HG02840 (cell line): ENCODE measurements at regions not wholly inside any gene's neighbourhood (a gene's known extent, or its start where the extent isn't known, plus 50 kb on each side); places are given as distances from the start of the nearest gene placed in this dataset.
A peak's percentile ranks its signal among the peaks of the same experiment; 100 is the strongest.

Experiments used
- ATAC-seq: cut with Tn5 transposase; IDR thresholded peaks from one replicate; pipeline ENCODE4 v1.9.1; 2021; ENCODE audit warnings: mild to moderate bottlenecking, moderate library complexity, moderate number of reproducible peaks; ENCODE audit not compliant: unreplicated experiment, low FRiP score

- ATAC-seq = no peak
Measured at GRCh38 chr7:88700725-88701124, 58.8 kb upstream of the ZNF804B start.

- ATAC-seq = no peak
Measured at GRCh38 chr7:88694207-88694606, 65.3 kb upstream of the ZNF804B start.

- no peak for ATAC-seq
Measured at GRCh38 chr7:88693131-88693530, 66.4 kb upstream of the ZNF804B start.

- no peak for ATAC-seq
Measured at GRCh38 chr7:88692493-88692892, 67.0 kb upstream of the ZNF804B start.

- ATAC-seq = no peak
Measured at GRCh38 chr7:88689821-88690220, 69.7 kb upstream of the ZNF804B start.

GRCh38 chr7:88688222-88688621, 71.3 kb upstream of the ZNF804B start:
- ATAC-seq = no peak

GRCh38 chr7:88686468-88687229, 72.9 kb upstream of the ZNF804B start:
- ATAC-seq = no peak

GRCh38 chr7:88681682-88682081, 77.8 kb upstream of the ZNF804B start:
- ATAC-seq = no peak

GRCh38 chr7:88670536-88670935, 89.0 kb upstream of the ZNF804B start:
- no peak for ATAC-seq

- ATAC-seq = no peak
Measured at GRCh38 chr7:88669913-88670312, 89.6 kb upstream of the ZNF804B start.

- no peak for ATAC-seq
Measured at GRCh38 chr7:88668591-88668990, 90.9 kb upstream of the ZNF804B start.

GRCh38 chr7:88666626-88667025, 92.9 kb upstream of the ZNF804B start:
- no peak for ATAC-seq

- no peak for ATAC-seq
Measured at GRCh38 chr7:88665892-88666514, 93.5 kb upstream of the ZNF804B start.

- no peak for ATAC-seq
Measured at GRCh38 chr7:88664630-88665233, 94.8 kb upstream of the ZNF804B start.

- ATAC-seq = no peak
Measured at GRCh38 chr7:88661921-88662320, 97.6 kb upstream of the ZNF804B start.

- no peak for ATAC-seq
Measured at GRCh38 chr7:88647825-88648224, 111.7 kb upstream of the ZNF804B start.

- no peak for ATAC-seq
Measured at GRCh38 chr7:88638583-88638982, 120.9 kb upstream of the ZNF804B start.

GRCh38 chr7:88637795-88638194, 121.7 kb upstream of the ZNF804B start:
- ATAC-seq = no peak

GRCh38 chr7:88635149-88635548, 124.4 kb upstream of the ZNF804B start:
- no peak for ATAC-seq

GRCh38 chr7:88629559-88629958, 129.9 kb upstream of the ZNF804B start:
- ATAC-seq = no peak

- peak; percentile 99 for ATAC-seq
Measured at GRCh38 chr7:88628363-88629085, 131.0 kb upstream of the ZNF804B start.
